H1 (cell line): ENCODE measurements at regions not wholly inside any gene's neighbourhood (a gene's known extent, or its start where the extent isn't known, plus 50 kb on each side); places are given as distances from the start of the nearest gene placed in this dataset.

Source experiments
- CTCF ChIA-PET: fragments of 300-600 bp; sonication (Branson Sonifier 250); formaldehyde crosslinking; loops from one replicate; lab custom pipeline; 2021; ENCODE audit not compliant: partially characterized antibody; lab: Charles Lee
- POLR2A ChIA-PET: fragments of 300-600 bp; sonication (Branson Sonifier 250); formaldehyde crosslinking; loops from one replicate; lab custom pipeline; 2021; ENCODE audit warnings: inconsistent platforms; ENCODE audit not compliant: partially characterized antibody; lab: Charles Lee
- DNase-seq, 2 experiments: peaks; one replicate each; pipeline versions ENCODE4 v3.0.0 to v3.0.0-alpha.2; 2010 to 2022; ENCODE audit warnings: low spot score in 2 of 2, low read depth in 1 of 2, mixed read lengths in 1 of 2
- FAIRE-seq: peaks from 2 replicates; lab custom pipeline; 2011; peaks lifted over from hg19 to GRCh38; lab: Jason Lieb, UNC
- H2AFZ ChIP-seq: 2 replicates; pipeline ENCODE4 v1.8.1; 2012; ENCODE audit warnings: low read length, inconsistent platforms
- H2AK5ac ChIP-seq: 2 replicates; pipeline ENCODE4 v1.6.1; 2013; ENCODE audit warnings: low read depth, low read length
- H2BK120ac ChIP-seq: replicated peaks from 2 replicates; pipeline ENCODE3; 2013; ENCODE audit warnings: low read depth, low read length, inconsistent platforms
- H2BK12ac ChIP-seq: 2 replicates; pipeline ENCODE4 v1.6.1; 2013; ENCODE audit warnings: low read depth, low read length
- H2BK15ac ChIP-seq: 2 replicates; pipeline ENCODE4 v1.6.1; 2013; ENCODE audit warnings: low read length
- H2BK20ac ChIP-seq: 2 replicates; pipeline ENCODE4 v1.6.1; 2013; ENCODE audit warnings: low read length
- H2BK5ac ChIP-seq: 2 replicates; pipeline ENCODE4 v1.6.1; 2013; ENCODE audit warnings: low read depth, low read length
- H3K14ac ChIP-seq: 2 replicates; pipeline ENCODE4 v1.6.1; 2013; ENCODE audit warnings: inconsistent platforms; ENCODE audit not compliant: insufficient read length
- H3K18ac ChIP-seq: 2 replicates; pipeline ENCODE4 v1.6.1; 2013; ENCODE audit warnings: low read length; ENCODE audit errors: extremely low read depth
- H3K23ac ChIP-seq: 2 replicates; pipeline ENCODE4 v1.6.1; 2013; ENCODE audit warnings: inconsistent platforms; ENCODE audit not compliant: insufficient read length
- H3K23me2 ChIP-seq: 2 replicates; pipeline ENCODE4 v1.6.1; 2013; ENCODE audit warnings: low read depth, low read length
- H3K27ac ChIP-seq: 2 replicates; pipeline ENCODE4 v1.6.1; 2011; ENCODE audit warnings: low read depth, low read length, inconsistent platforms
- H3K27me3 ChIP-seq, 4 experiments: replicated peaks in 1 of 4; 1 replicate in 1 of 4; 2 replicates in 3 of 4; pipeline versions ENCODE4 v1.6.1 to v1.8.1; 2011 to 2013; ENCODE audit warnings: low read length in 3 of 4, mild to moderate bottlenecking in 3 of 4, inconsistent platforms in 2 of 4, mixed read lengths in 2 of 4, moderate library complexity in 1 of 4; ENCODE audit not compliant: control insufficient read depth in 3 of 4, insufficient read depth in 3 of 4; ENCODE audit errors: extremely low read depth in 1 of 4
- H3K36me3 ChIP-seq, 4 experiments: 2 replicates each; pipeline versions ENCODE4 v1.6.1 to v1.8.1; 2011 to 2013; ENCODE audit warnings: mild to moderate bottlenecking in 4 of 4, low read length in 3 of 4, moderate library complexity in 2 of 4, control low read depth in 1 of 4, inconsistent platforms in 1 of 4; ENCODE audit not compliant: insufficient read depth in 4 of 4, control insufficient read depth in 2 of 4
- H3K4ac ChIP-seq: replicated peaks from 2 replicates; pipeline ENCODE3; 2013; ENCODE audit warnings: low read length, low read depth, mixed read lengths, inconsistent platforms; ENCODE audit not compliant: insufficient read length
- H3K4me1 ChIP-seq, 4 experiments: replicated peaks in 1 of 4; 1 replicate in 1 of 4; 2 replicates in 3 of 4; pipeline versions ENCODE4 v1.6.1 to v1.8.1; 2011 to 2013; ENCODE audit warnings: low read length in 3 of 4, inconsistent platforms in 2 of 4, mixed read lengths in 1 of 4; ENCODE audit not compliant: insufficient read depth in 4 of 4, control insufficient read depth in 3 of 4
- H3K4me2 ChIP-seq, 2 experiments: 2 replicates each; pipeline versions ENCODE4 v1.6.1 to v1.8.1; 2011 to 2013; ENCODE audit warnings: low read depth in 2 of 2, low read length in 2 of 2, control low read depth in 1 of 2, inconsistent platforms in 1 of 2, mild to moderate bottlenecking in 1 of 2; ENCODE audit not compliant: insufficient read depth in 1 of 2
- H3K4me3 ChIP-seq, 4 experiments: fragments of 200-600, 300-600 bp in 1 of 4; sonication (generic), shearing (Covaris generic), sonication (Bioruptor Twin) in 1 of 4; 2 replicates each; pipeline versions ENCODE4 v1.5.1 to v1.8.1; 2011 to 2016; ENCODE audit warnings: low read length in 4 of 4, low read depth in 3 of 4, control low read depth in 2 of 4, inconsistent platforms in 2 of 4, mild to moderate bottlenecking in 2 of 4, mixed read lengths in 1 of 4, moderate library complexity in 1 of 4; ENCODE audit not compliant: insufficient read depth in 2 of 4; ENCODE audit errors: extremely low read depth in 1 of 4
- H3K56ac ChIP-seq: replicated peaks from 2 replicates; pipeline ENCODE3; 2013; ENCODE audit warnings: low read depth, mild to moderate bottlenecking, mixed read lengths, low read length, inconsistent platforms; ENCODE audit not compliant: insufficient read length
- H3K79me1 ChIP-seq: 2 replicates; pipeline ENCODE4 v1.6.1; 2013; ENCODE audit warnings: low read depth, low read length, control low read depth
- H3K79me2 ChIP-seq, 2 experiments: 2 replicates each; pipeline versions ENCODE4 v1.6.1 to v1.8.1; 2012 to 2013; ENCODE audit warnings: low read length in 2 of 2, mild to moderate bottlenecking in 2 of 2, inconsistent platforms in 1 of 2; ENCODE audit not compliant: insufficient read depth in 2 of 2, control insufficient read depth in 1 of 2
- H3K9ac ChIP-seq, 4 experiments: replicated peaks in 1 of 4; 1 replicate in 1 of 4; 2 replicates in 3 of 4; pipeline versions ENCODE4 v1.6.1 to v1.8.1; 2011 to 2013; ENCODE audit warnings: low read depth in 3 of 4, low read length in 3 of 4, control low read depth in 2 of 4, mild to moderate bottlenecking in 2 of 4, moderate library complexity in 2 of 4, inconsistent platforms in 1 of 4; ENCODE audit errors: extremely low read depth in 1 of 4
- H3K9me3 ChIP-seq, 2 experiments: 2 replicates each; pipeline versions ENCODE4 v1.6.1 to v1.8.1; 2012 to 2013; ENCODE audit warnings: mild to moderate bottlenecking in 2 of 2, moderate library complexity in 2 of 2, control low read depth in 1 of 2, inconsistent platforms in 1 of 2, low read depth in 1 of 2, low read length in 1 of 2, mixed read lengths in 1 of 2; ENCODE audit not compliant: insufficient read depth in 2 of 2
- H4K20me1 ChIP-seq, 2 experiments: replicated peaks in 1 of 2; 2 replicates each; pipeline versions ENCODE3 to v1.8.1; 2011 to 2013; ENCODE audit warnings: inconsistent platforms in 2 of 2, low read length in 2 of 2, mild to moderate bottlenecking in 1 of 2; ENCODE audit not compliant: insufficient read depth in 2 of 2, control insufficient read depth in 1 of 2
- H4K5ac ChIP-seq: 2 replicates; pipeline ENCODE4 v1.6.1; 2013; ENCODE audit warnings: low read length, low read depth, mixed read lengths, inconsistent platforms; ENCODE audit not compliant: insufficient read length
- H4K8ac ChIP-seq: 2 replicates; pipeline ENCODE4 v1.8.0; 2013; ENCODE audit warnings: mild to moderate bottlenecking, moderate library complexity, low read length, inconsistent platforms; ENCODE audit not compliant: insufficient read depth; ENCODE audit errors: extremely low read depth
- H4K91ac ChIP-seq: replicated peaks from 2 replicates; pipeline ENCODE3; 2013; ENCODE audit warnings: low read length, mixed read lengths, inconsistent platforms; ENCODE audit not compliant: insufficient read length
- BRCA1 ChIP-seq: IDR thresholded peaks from 2 replicates; pipeline ENCODE4 v1.6.1; 2012; ENCODE audit warnings: low read depth, low read length, improper control_type of control experiment
- CHD2 ChIP-seq: IDR thresholded peaks from 2 replicates; pipeline ENCODE4 v1.6.1; 2012; ENCODE audit warnings: low read length, improper control_type of control experiment
- FOSL1 ChIP-seq: IDR thresholded peaks from 2 replicates; pipeline ENCODE4 v1.6.1; 2011; ENCODE audit warnings: mild to moderate bottlenecking, low read depth, low read length, moderate library complexity; ENCODE audit not compliant: insufficient read depth
- KDM1A ChIP-seq: fragments of 200-600, 300-600 bp; sonication (generic); IDR thresholded peaks from 2 replicates; pipeline ENCODE4 v1.7.1; 2016; ENCODE audit warnings: mild to moderate bottlenecking, low read length, borderline replicate concordance
- NRF1 ChIP-seq: IDR thresholded peaks from 2 replicates; pipeline ENCODE4 v1.6.1; 2011; ENCODE audit warnings: mild to moderate bottlenecking, low read depth, low read length, improper control_type of control experiment
- PHF8 ChIP-seq: fragments of 200-600 bp; sonication (generic); conservative IDR thresholded peaks from 2 replicates; pipeline ENCODE4 v1.7.1; 2012; ENCODE audit warnings: low read depth, mild to moderate bottlenecking, inconsistent platforms, low read length, moderate library complexity
- POU5F1 ChIP-seq: IDR thresholded peaks from 2 replicates; pipeline ENCODE4 v1.6.1; 2011; ENCODE audit warnings: low read depth, mild to moderate bottlenecking, low read length, moderate library complexity
- SAP30 ChIP-seq: fragments of 300-600 bp; sonication (generic); IDR thresholded peaks from 2 replicates; pipeline ENCODE4 v1.7.1; 2012; ENCODE audit warnings: low read length, moderate library complexity, mild to moderate bottlenecking, inconsistent platforms; ENCODE audit not compliant: insufficient read depth, insufficient replicate concordance
- SP2 ChIP-seq: IDR thresholded peaks from 2 replicates; pipeline ENCODE4 v1.6.1; 2012; ENCODE audit warnings: mild to moderate bottlenecking, low read length, inconsistent platforms
- TEAD4 ChIP-seq: IDR thresholded peaks from 2 replicates; pipeline ENCODE4 v1.6.1; 2012; ENCODE audit warnings: low read depth, low read length, inconsistent platforms, mixed read lengths
- YY1 ChIP-seq: IDR thresholded peaks from 2 replicates; pipeline ENCODE4 v1.6.1; 2011; ENCODE audit warnings: low read depth, mild to moderate bottlenecking, low read length
- WGBS, 2 experiments: shearing (Covaris generic) in 1 of 2; methylation state at CpG; one replicate each; pipeline versions ENCODE4 v1.1.6 to v1.1.7; 2013 to 2015; ENCODE audit warnings: low lambda C conversion rate in 2 of 2, mixed read lengths in 2 of 2, inconsistent platforms in 1 of 2, low coverage in 1 of 2, missing lambda C conversion rate in 1 of 2; ENCODE audit not compliant: insufficient replicate concordance in 2 of 2, insufficient coverage in 1 of 2, insufficient read length in 1 of 2; ENCODE audit errors: extremely low coverage in 1 of 2, missing lambda C conversion rate in 1 of 2; 5-methylcytosine and 5-hydroxymethylcytosine counted together
- TF ChIP-seq, protein P1 (sequence below): IDR thresholded peaks from 2 replicates; pipeline ENCODE4 v1.6.1; 2011; ENCODE audit warnings: low read depth, mild to moderate bottlenecking, low read length; ENCODE audit not compliant: insufficient read depth
- TF ChIP-seq, protein P2 (sequence below): IDR thresholded peaks from 2 replicates; pipeline ENCODE4 v1.6.1; 2012; ENCODE audit warnings: inconsistent platforms

DNA sequence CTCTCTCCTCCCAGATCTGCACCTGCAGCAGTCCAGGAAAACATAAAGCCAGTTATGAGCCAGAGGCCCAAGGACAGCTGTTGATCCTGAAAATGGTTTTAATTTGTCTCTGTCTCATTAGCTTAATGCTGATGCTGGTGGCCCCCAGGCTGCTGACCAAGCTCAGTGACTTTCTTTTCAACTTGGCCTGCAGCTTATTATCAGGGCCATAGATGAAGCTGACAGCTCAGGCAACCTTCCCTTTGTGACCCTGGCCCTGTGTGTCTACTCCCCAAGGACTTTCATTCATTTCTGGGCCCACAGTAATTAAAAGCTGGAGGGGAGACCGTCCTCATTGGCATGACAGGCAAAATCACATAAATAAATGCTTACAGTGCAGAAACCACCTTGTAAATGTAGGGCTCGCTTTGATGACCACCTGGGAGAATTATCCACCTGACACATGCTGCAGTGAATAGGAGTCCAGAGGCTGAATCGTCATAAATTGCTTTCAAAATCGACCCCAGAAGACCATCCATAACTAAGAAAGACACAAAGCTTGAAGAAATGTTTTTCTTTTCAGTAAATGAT is 138.5 kb downstream of the NPY start:
- Histone ChIP-seq H2BK12ac (no peak overlapping the region), H2AFZ (no peak overlapping the region), H3K36me3 (no peaks in the 10 kb centered on the region), H3K27me3 (no peaks in the 10 kb centered on the region; a peak in 1 of 7 replicates), H2BK120ac (no peak overlapping the region), H3K4me2 (no peak overlapping the region), H3K27ac (no peak overlapping the region), H3K4me1 (peaks cover 3 to 18% (median 13%) of the 10 kb centered on the region in 4 experiments; a peak in 6 of 7 replicates), H3K79me2 (no peaks in the 10 kb centered on the region), H3K79me1 (no peaks in the 10 kb centered on the region), H3K9ac (no peak overlapping the region), H4K91ac (no peak overlapping the region), H3K9me3 (no peaks in the 10 kb centered on the region), H3K4ac (no peak overlapping the region), H3K56ac (no peak overlapping the region), H3K4me3 (no peak overlapping the region), H3K23ac (no peak overlapping the region), H2BK5ac (no peak overlapping the region), H2AK5ac (no peak overlapping the region), H2BK15ac (no peak overlapping the region), H4K20me1 (peaks cover 0 to 1% of the 10 kb centered on the region in 2 experiments), H3K14ac (no peak overlapping the region), H2BK20ac (no peak overlapping the region), H3K18ac (no peak overlapping the region), H4K5ac (no peak overlapping the region), H4K8ac (no peak overlapping the region), H3K23me2 (no peaks in the 10 kb centered on the region)
- 67% methylated on average over 4 of the region's 4 CpGs; no CpG with 5 or more reads in 1 of the 2 experiments for WGBS, 2 experiments
- ChIA-PET POLR2A (interaction anchor here (0.6 to 2.0 kb wide), 6 partner anchors 12 to 91 kb away, joined by 3 to 8 read pairs (median 3); no protein-coding TSS in a partner anchor), CTCF (interaction anchor here (0.5 to 1.8 kb wide), 3 partner anchors 14 to 381 kb away, joined by 3 to 4 read pairs (median 3); no protein-coding TSS in a partner anchor)
- FAIRE-seq (no peak), DNase-seq (no peak)
- TF ChIP-seq SAP30 (no peak), BRCA1 (no peak), KDM1A (no peak), FOSL1 (no peak), NRF1 (no peak), CHD2 (no peak), SP2 (no peak), PHF8 (no peak), POU5F1 (no peak), YY1 (no peak), TEAD4 (no peak)
- TF ChIP-seq, protein P1, sequence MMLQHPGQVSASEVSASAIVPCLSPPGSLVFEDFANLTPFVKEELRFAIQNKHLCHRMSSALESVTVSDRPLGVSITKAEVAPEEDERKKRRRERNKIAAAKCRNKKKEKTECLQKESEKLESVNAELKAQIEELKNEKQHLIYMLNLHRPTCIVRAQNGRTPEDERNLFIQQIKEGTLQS: no peak
- TF ChIP-seq, protein P2, sequence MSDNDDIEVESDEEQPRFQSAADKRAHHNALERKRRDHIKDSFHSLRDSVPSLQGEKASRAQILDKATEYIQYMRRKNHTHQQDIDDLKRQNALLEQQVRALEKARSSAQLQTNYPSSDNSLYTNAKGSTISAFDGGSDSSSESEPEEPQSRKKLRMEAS: no peak
